ENCODE measurements at regions not wholly inside any gene's neighbourhood (a gene's known extent, or its start where the extent isn't known, plus 50 kb on each side); places are given as distances from the start of the nearest gene placed in this dataset.
"Not testable (repeated sequence)": the region's sequence is repeated elsewhere in the genome, so short reads cannot be mapped to it uniquely, and the experiment has no call there.

- H3K36me3 ChIP-seq (ENCODE audit: insufficient read depth in 1 of 2, low read depth in 1 of 2); H3K9me3 ChIP-seq; H3K4me3 ChIP-seq; H3K27me3 ChIP-seq (ENCODE audit: insufficient read depth in 3 of 3, low read length in 2 of 3); intact Hi-C loops (cut with DNase I); H3K27ac ChIP-seq; ATAC-seq; DNase-seq; H3K4me1 ChIP-seq: not testable (repeated sequence)
- WGBS, 3 donors, result 77% methylated on average over 3 of the region's 4 CpGs; no CpG with 5 or more reads in 2 of the 3 donors
Observed at GRCh38 chr9:67112148-67112547, 119.8 kb upstream of the SPATA31A3 start.

DNA sequence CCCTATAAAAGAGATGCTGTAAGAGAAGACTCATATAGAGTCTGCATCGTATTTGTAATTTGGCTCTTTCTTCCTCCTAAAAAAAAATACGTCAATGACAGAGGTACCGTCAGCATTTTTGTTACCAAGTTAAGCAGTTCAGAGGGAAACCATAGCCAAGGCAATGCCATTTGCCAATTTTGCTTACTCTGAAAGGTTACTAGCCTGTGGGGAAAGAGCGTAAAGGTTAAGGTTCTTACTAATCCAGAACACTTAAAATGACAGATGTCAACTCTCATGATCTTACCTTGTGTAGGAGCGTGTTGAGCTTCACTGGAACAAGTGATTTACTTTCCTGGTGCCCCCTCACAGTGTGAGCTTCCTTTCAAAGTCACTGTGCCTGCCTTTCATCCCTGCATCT, 119.4 kb upstream of the SPATA31A3 start:
- H3K4me3 ChIP-seq; H3K4me1 ChIP-seq; ATAC-seq; H3K27me3 ChIP-seq (ENCODE audit: insufficient read depth in 3 of 3, low read length in 2 of 3); H3K9me3 ChIP-seq; H3K36me3 ChIP-seq (ENCODE audit: insufficient read depth in 1 of 2, low read depth in 1 of 2); intact Hi-C loops (cut with DNase I); H3K27ac ChIP-seq; DNase-seq: not testable (repeated sequence)
- 40 to 75% (median 60%) methylated on average over 3 to 4 of the region's 5 CpGs for WGBS, 3 donors

GRCh38 chr9:67109859-67110258, 117.5 kb upstream of the SPATA31A3 start:
- H3K4me1 ChIP-seq; DNase-seq; intact Hi-C loops (cut with DNase I); H3K36me3 ChIP-seq (ENCODE audit: insufficient read depth in 1 of 2, low read depth in 1 of 2); H3K4me3 ChIP-seq; H3K9me3 ChIP-seq; H3K27ac ChIP-seq; H3K27me3 ChIP-seq (ENCODE audit: insufficient read depth in 3 of 3, low read length in 2 of 3); ATAC-seq: not testable (repeated sequence)
- WGBS, 3 donors, result 59 to 85% (median 72%) methylated on average over 1 of the region's 1 CpG

DNA sequence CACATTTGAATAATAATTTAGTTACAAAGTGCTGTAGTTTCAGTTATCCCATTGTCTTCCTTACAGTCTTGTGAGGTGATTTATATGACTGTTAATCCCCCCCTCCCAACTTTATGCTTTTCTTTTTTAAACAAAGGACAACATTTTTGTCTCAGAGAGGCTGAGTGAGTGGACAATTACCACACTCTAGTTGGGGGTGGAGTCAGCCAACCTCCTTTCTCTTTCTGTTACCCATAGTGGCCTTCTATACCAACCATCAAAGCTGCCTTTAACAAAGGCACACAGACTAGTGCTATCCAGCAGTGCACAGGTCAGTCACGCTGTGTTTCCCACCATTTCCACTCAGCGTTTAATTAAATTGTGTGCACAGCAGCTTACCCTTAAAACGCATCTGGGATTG, 114.3 kb upstream of the SPATA31A3 start:
- WGBS, 3 donors, result 17 to 42% (median 24%) methylated on average over 2 of the region's 3 CpGs
- H3K27me3 ChIP-seq (ENCODE audit: insufficient read depth in 3 of 3, low read length in 2 of 3); H3K4me1 ChIP-seq; ATAC-seq; H3K27ac ChIP-seq; H3K9me3 ChIP-seq; intact Hi-C loops (cut with DNase I); H3K4me3 ChIP-seq; DNase-seq; H3K36me3 ChIP-seq (ENCODE audit: insufficient read depth in 1 of 2, low read depth in 1 of 2): not testable (repeated sequence)

DNA sequence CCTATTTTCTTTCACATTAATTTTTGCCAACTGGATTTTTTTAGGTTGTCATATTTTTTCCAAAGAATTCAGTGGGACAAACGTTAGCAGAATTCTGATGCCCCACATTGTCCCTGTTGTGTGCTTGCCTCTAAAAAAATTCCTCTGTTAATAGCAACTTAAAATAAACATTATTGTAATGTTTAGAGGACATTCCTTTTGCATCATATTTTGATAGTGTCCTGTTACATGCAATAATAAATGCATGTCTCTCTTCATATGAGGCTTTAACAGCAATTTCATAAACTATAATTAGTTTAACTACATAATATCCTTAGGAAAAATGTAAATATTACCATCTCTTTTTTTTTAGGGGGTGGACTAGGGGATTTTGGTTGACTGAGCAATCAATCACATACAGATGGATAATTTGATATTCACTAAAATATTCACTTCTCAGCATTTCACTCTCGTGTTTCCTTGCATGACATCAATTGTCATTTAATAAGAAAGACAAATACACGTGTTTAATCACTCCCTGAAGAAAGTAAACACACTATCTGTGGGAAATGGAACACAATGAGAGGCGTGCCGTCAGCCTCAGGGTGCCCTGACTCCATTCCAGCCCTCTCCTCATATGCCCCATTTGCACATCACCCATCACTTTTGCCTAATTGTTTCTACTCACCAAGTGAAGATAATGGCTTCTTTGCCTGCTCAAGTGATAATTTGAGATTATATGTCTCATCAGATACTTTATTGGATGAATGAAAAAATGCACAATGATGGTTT, 110.3 kb upstream of the SPATA31A3 start:
- H3K27ac ChIP-seq, ATAC-seq: not testable (repeated sequence)

DNA sequence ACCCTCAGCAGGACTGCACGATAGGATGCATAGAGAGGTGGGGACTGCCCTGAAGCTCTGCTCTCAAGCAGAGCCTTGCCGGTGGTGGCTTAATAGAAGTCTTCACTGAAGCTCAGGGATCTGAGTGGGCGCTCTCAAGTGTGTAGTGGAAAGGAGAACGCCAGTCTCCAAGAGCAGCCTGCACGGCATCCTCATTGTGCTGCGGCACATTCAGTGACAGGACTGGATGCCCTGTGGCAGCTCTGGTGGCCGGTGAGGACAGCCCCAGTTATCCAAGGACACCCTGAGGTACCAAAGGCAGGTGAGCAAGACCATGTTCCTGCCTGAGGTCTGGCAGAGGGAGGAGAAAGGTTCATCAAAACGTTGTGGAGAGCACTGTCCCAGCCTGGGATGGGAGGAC, 98.8 kb upstream of the SPATA31A3 start:
- H3K9me3 ChIP-seq; H3K4me3 ChIP-seq; H3K27me3 ChIP-seq (ENCODE audit: insufficient read depth in 3 of 3, low read length in 2 of 3); H3K4me1 ChIP-seq; H3K36me3 ChIP-seq (ENCODE audit: insufficient read depth in 1 of 2, low read depth in 1 of 2); intact Hi-C loops (cut with DNase I); H3K27ac ChIP-seq; ATAC-seq: not testable (repeated sequence)
- DNase-seq, result peak in 1 of 2 donors; percentile 30
- 76 to 81% (median 77%) methylated on average over 5 to 8 of the region's 8 CpGs for WGBS, 3 donors

More for the DNA sequence above, 110.3 kb upstream of the SPATA31A3 start:
- H3K4me1 ChIP-seq; DNase-seq; H3K36me3 ChIP-seq (ENCODE audit: insufficient read depth in 1 of 2, low read depth in 1 of 2); H3K9me3 ChIP-seq; H3K27me3 ChIP-seq (ENCODE audit: insufficient read depth in 3 of 3, low read length in 2 of 3); H3K4me3 ChIP-seq; intact Hi-C loops (cut with DNase I): not testable (repeated sequence)
- 34 to 61% (median 51%) methylated on average over 2 to 3 of the region's 5 CpGs for WGBS, 3 donors

GRCh38 chr9:67086862-67087261, 94.5 kb upstream of the SPATA31A3 start:
- H3K4me3 ChIP-seq; H3K9me3 ChIP-seq; H3K27ac ChIP-seq; intact Hi-C loops (cut with DNase I); H3K4me1 ChIP-seq; DNase-seq; ATAC-seq; H3K36me3 ChIP-seq (ENCODE audit: insufficient read depth in 1 of 2, low read depth in 1 of 2); H3K27me3 ChIP-seq (ENCODE audit: insufficient read depth in 3 of 3, low read length in 2 of 3): not testable (repeated sequence)
- WGBS, 3 donors, result 84 to 92% (median 91%) methylated on average over 1 of the region's 1 CpG

DNA sequence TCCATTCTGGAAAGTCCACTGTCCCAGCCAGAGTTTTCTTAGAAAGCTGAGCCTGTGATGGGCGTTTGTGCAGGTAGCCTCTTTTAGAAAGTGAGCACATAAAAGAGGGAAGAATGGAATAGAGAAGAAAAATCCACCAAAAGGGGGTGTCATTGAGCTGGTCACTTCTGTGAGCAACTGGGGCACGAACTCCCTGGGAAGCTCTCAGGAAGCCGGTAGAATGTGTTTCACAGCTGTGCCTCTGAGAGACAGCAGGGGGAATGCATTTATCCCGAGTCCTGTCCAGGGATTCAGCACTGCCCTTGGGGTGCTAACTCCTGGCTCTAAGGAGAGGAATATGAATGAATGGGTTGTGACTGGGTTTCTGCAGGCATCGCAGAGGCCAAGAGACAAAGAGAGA, 73.8 kb upstream of the SPATA31A3 start:
- H3K27ac ChIP-seq; intact Hi-C loops (cut with DNase I); H3K36me3 ChIP-seq (ENCODE audit: insufficient read depth in 1 of 2, low read depth in 1 of 2); H3K9me3 ChIP-seq; ATAC-seq; DNase-seq; H3K4me1 ChIP-seq; H3K27me3 ChIP-seq (ENCODE audit: insufficient read depth in 3 of 3, low read length in 2 of 3); H3K4me3 ChIP-seq: not testable (repeated sequence)
- 31 to 47% (median 46%) methylated on average over 5 of the region's 5 CpGs for WGBS, 3 donors

- H3K27me3 ChIP-seq (ENCODE audit: insufficient read depth in 3 of 3, low read length in 2 of 3); H3K36me3 ChIP-seq (ENCODE audit: insufficient read depth in 1 of 2, low read depth in 1 of 2); intact Hi-C loops (cut with DNase I); H3K9me3 ChIP-seq; H3K4me1 ChIP-seq; ATAC-seq; H3K27ac ChIP-seq: not testable (repeated sequence)
- WGBS, 3 donors, result 0 to 3% (median 1%) methylated on average over 8 to 50 of the region's 78 CpGs
- peak overlapping the region; percentile 48 for H3K4me3 ChIP-seq
- peak; percentile 13 to 50 for DNase-seq
Observed at GRCh38 chr9:67058898-67059715, 66.8 kb upstream of the SPATA31A3 start.
